ENCODE measurements at regions not wholly inside any gene's neighbourhood (a gene's known extent, or its start where the extent isn't known, plus 50 kb on each side); places are given as distances from the start of the nearest gene placed in this dataset.

- no peaks in the 10 kb centered on the region for H3K4me1 ChIP-seq (ENCODE audit: control insufficient read depth in 2 of 2, insufficient read depth in 2 of 2, low read length in 2 of 2)
- H3K4me2 ChIP-seq (replicated peaks; ENCODE audit: low read depth, low read length, poor library complexity, severe bottlenecking), result no peak overlapping the region
- H3K27me3 Mint-ChIP-seq, result no peaks in the 10 kb centered on the region
- WGBS (ENCODE audit: insufficient coverage), result 83% methylated on average over 1 of the region's 1 CpG
- H3K27ac Mint-ChIP-seq, result no peak overlapping the region
- no peak overlapping the region for H3K4me3 Mint-ChIP-seq
- H3K9me3 Mint-ChIP-seq (ENCODE audit: insufficient read depth), result peaks cover 2% of the 10 kb centered on the region
- no peak for TF ChIP-seq EZH2 (IDR thresholded peaks at IDR 0.05; ENCODE audit: borderline replicate concordance, insufficient read depth, low read depth, low read length, poor library complexity, severe bottlenecking)
- TF ChIP-seq, protein P1, sequence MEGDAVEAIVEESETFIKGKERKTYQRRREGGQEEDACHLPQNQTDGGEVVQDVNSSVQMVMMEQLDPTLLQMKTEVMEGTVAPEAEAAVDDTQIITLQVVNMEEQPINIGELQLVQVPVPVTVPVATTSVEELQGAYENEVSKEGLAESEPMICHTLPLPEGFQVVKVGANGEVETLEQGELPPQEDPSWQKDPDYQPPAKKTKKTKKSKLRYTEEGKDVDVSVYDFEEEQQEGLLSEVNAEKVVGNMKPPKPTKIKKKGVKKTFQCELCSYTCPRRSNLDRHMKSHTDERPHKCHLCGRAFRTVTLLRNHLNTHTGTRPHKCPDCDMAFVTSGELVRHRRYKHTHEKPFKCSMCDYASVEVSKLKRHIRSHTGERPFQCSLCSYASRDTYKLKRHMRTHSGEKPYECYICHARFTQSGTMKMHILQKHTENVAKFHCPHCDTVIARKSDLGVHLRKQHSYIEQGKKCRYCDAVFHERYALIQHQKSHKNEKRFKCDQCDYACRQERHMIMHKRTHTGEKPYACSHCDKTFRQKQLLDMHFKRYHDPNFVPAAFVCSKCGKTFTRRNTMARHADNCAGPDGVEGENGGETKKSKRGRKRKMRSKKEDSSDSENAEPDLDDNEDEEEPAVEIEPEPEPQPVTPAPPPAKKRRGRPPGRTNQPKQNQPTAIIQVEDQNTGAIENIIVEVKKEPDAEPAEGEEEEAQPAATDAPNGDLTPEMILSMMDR (IDR thresholded peaks at IDR 0.05), result no peak
- POLR2A ChIA-PET, result no interaction called here
- no peak overlapping the region for H3K27ac ChIP-seq (ENCODE audit: low read length in 2 of 2)
- no peak overlapping the region for H2AFZ ChIP-seq (ENCODE audit: insufficient read depth, low read depth, low read length, poor library complexity, severe bottlenecking)
- no peaks in the 10 kb centered on the region for H3K79me2 ChIP-seq (ENCODE audit: control insufficient read depth, insufficient read depth, low read length)
- no peaks in the 10 kb centered on the region for H3K36me3 ChIP-seq (replicated peaks in 1 of 2; ENCODE audit: control extremely low read depth in 1 of 2, control insufficient read depth in 1 of 2, extremely low read depth in 1 of 2, insufficient read depth in 2 of 2, low read length in 1 of 2)
- no peak for DNase-seq
- no peaks in the 10 kb centered on the region for H3K9me3 ChIP-seq (ENCODE audit: control extremely low read depth in 1 of 3, control insufficient read depth in 2 of 3, insufficient read depth in 1 of 3, low read length in 2 of 3)
- CTCF ChIA-PET, result no interaction called here
- H4K20me1 ChIP-seq (ENCODE audit: control insufficient read depth, insufficient read depth, low read length, poor library complexity, severe bottlenecking), result no peaks in the 10 kb centered on the region
- H3K9ac ChIP-seq (ENCODE audit: low read length), result no peak overlapping the region
- H3K4me1 Mint-ChIP-seq, result no peaks in the 10 kb centered on the region
- intact Hi-C loops (cut with micrococcal nuclease), result no loop called here
- ATAC-seq (ENCODE audit: low read depth), result no peak
- no peaks in the 10 kb centered on the region for H3K27me3 ChIP-seq (replicated peaks in 1 of 4; ENCODE audit: control extremely low read depth in 1 of 4, control insufficient read depth in 3 of 4, insufficient read depth in 4 of 4, low read length in 3 of 4)
- no peak overlapping the region for H3K4me3 ChIP-seq (ENCODE audit: control extremely low read depth in 1 of 5, extremely low read depth in 1 of 5, insufficient read depth in 1 of 5, low read depth in 2 of 5, low read length in 4 of 5)
Measured at GRCh38 chr3:164658125-164658524, 420.2 kb downstream of the SI start.

GRCh38 chr3:164657631-164658030 lies 420.7 kb downstream of the SI start:
- Histone ChIP-seq H3K9me3 (ENCODE audit: control extremely low read depth in 1 of 3, control insufficient read depth in 2 of 3, insufficient read depth in 1 of 3, low read length in 2 of 3) (no peaks in the 10 kb centered on the region), H3K9ac (ENCODE audit: low read length) (no peak overlapping the region), H3K79me2 (ENCODE audit: control insufficient read depth, insufficient read depth, low read length) (no peaks in the 10 kb centered on the region), H3K36me3 (replicated peaks in 1 of 2; ENCODE audit: control extremely low read depth in 1 of 2, control insufficient read depth in 1 of 2, extremely low read depth in 1 of 2, insufficient read depth in 2 of 2, low read length in 1 of 2) (no peaks in the 10 kb centered on the region), H3K4me1 (ENCODE audit: control insufficient read depth in 2 of 2, insufficient read depth in 2 of 2, low read length in 2 of 2) (no peaks in the 10 kb centered on the region), H3K4me3 (ENCODE audit: control extremely low read depth in 1 of 5, extremely low read depth in 1 of 5, insufficient read depth in 1 of 5, low read depth in 2 of 5, low read length in 4 of 5) (no peak overlapping the region), H2AFZ (ENCODE audit: insufficient read depth, low read depth, low read length, poor library complexity, severe bottlenecking) (no peak overlapping the region), H3K27ac (ENCODE audit: low read length in 2 of 2) (no peak overlapping the region), H3K27me3 (replicated peaks in 1 of 4; ENCODE audit: control extremely low read depth in 1 of 4, control insufficient read depth in 3 of 4, insufficient read depth in 4 of 4, low read length in 3 of 4) (no peaks in the 10 kb centered on the region), H4K20me1 (ENCODE audit: control insufficient read depth, insufficient read depth, low read length, poor library complexity, severe bottlenecking) (no peaks in the 10 kb centered on the region), H3K4me2 (replicated peaks; ENCODE audit: low read depth, low read length, poor library complexity, severe bottlenecking) (no peak overlapping the region)
- CTCF ChIA-PET, result no interaction called here
- Mint-ChIP-seq H3K27me3 (no peaks in the 10 kb centered on the region), H3K4me3 (no peak overlapping the region), H3K4me1 (no peaks in the 10 kb centered on the region), H3K27ac (no peak overlapping the region), H3K9me3 (ENCODE audit: insufficient read depth) (peaks cover 2% of the 10 kb centered on the region)
- no peak for DNase-seq
- ATAC-seq (ENCODE audit: low read depth), result no peak
- intact Hi-C loops (cut with micrococcal nuclease), result no loop called here
- no CpG with 5 or more reads among the region's 3 CpGs for WGBS (ENCODE audit: insufficient coverage)
- POLR2A ChIA-PET, result no interaction called here
- no peak for TF ChIP-seq EZH2 (IDR thresholded peaks at IDR 0.05; ENCODE audit: borderline replicate concordance, insufficient read depth, low read depth, low read length, poor library complexity, severe bottlenecking)
- TF ChIP-seq, protein P1 (IDR thresholded peaks at IDR 0.05), result no peak

Measured in B cell (primary cell).